Stomach (tissue), 4 donors: ENCODE measurements at regions not wholly inside any gene's neighbourhood (a gene's known extent, or its start where the extent isn't known, plus 50 kb on each side); places are given as distances from the start of the nearest gene placed in this dataset.

Experiments
- POLR2A ChIP-seq, 4 donors: fragments of 450-650 bp; IDR thresholded peaks; one replicate each; pipeline ENCODE4 v1.6.1; 2016; ENCODE audit warnings: antibody characterized with exemption in 4 of 4, control low read depth in 2 of 4, mild to moderate bottlenecking in 1 of 4, moderate library complexity in 1 of 4
- POLR2AphosphoS5 ChIP-seq, 3 donors: sonication (generic); formaldehyde crosslinking; IDR thresholded peaks; one replicate each; pipeline ENCODE4 v1.6.1; 2016; ENCODE audit warnings: antibody characterized with exemption in 3 of 3
- TF ChIP-seq, protein P1 (sequence below), 7 experiments: fragments of 450-650 bp in 4 of 7; fragments of 200-600 bp in 3 of 7; sonication (generic) in 3 of 7; IDR thresholded peaks; one replicate each; pipeline ENCODE4 v1.5.1; 2016 to 2019; ENCODE audit warnings: antibody characterized with exemption in 7 of 7, control low read depth in 2 of 7, mild to moderate bottlenecking in 1 of 7

DNA sequence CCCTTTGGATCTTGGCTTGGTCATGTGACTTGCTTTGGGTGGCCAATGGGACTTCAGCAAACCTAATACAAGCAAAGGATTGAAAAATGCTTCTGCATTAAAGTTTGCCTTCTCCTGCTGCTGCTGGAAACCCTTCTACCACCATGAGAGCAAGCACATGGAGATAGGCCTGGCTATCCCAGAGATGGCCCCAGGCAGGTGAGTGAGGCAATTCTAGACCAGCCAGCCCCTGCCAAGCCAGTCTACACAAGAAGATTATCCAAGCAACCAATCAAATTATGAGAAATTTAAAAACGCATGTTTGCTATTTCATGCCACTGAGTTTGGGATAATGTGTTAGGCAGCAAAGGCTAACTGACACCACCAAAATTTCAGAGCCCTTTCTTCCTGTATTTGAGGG lies 274.3 kb downstream of the TFAP2C start:
- TF ChIP-seq, protein P1, sequence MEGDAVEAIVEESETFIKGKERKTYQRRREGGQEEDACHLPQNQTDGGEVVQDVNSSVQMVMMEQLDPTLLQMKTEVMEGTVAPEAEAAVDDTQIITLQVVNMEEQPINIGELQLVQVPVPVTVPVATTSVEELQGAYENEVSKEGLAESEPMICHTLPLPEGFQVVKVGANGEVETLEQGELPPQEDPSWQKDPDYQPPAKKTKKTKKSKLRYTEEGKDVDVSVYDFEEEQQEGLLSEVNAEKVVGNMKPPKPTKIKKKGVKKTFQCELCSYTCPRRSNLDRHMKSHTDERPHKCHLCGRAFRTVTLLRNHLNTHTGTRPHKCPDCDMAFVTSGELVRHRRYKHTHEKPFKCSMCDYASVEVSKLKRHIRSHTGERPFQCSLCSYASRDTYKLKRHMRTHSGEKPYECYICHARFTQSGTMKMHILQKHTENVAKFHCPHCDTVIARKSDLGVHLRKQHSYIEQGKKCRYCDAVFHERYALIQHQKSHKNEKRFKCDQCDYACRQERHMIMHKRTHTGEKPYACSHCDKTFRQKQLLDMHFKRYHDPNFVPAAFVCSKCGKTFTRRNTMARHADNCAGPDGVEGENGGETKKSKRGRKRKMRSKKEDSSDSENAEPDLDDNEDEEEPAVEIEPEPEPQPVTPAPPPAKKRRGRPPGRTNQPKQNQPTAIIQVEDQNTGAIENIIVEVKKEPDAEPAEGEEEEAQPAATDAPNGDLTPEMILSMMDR (IDR thresholded peaks at IDR 0.05) = no peak
- TF ChIP-seq POLR2AphosphoS5 (IDR thresholded peaks at IDR 0.05) (no peak), POLR2A (IDR thresholded peaks at IDR 0.05) (no peak)
